ENCODE measurements at regions not wholly inside any gene's neighbourhood (a gene's known extent, or its start where the extent isn't known, plus 50 kb on each side); places are given as distances from the start of the nearest gene placed in this dataset.

DNA sequence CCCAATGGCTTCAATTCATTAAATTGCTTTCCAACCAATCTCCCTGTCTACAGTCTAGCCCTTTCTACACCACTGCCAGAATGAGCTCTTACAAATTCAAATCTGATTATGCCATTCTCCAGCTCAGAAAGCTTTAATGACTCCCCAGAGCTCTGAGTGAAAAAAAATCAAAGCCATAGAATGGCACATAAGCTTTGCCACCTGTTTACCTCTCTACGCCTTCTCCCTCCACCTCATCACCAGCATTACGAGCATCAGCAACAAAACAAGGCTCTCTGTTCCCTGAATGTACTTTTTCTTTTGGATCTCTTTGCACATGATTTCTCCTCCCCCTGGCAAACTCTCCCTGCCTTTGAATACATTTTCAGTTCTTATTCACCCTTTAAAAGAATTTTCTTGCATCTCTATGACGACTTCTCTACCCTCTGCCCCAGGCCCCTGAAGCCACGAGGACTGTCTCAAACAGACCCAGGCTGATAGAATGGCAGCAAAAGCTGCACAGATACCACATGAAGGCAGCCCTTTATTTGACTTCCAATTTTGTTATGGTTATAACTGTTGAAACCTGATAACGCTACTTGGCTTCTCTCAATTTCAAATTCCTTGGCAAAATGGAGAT, 516.0 kb downstream of the PCDH7 start:
- in situ Hi-C loops (cut with HindIII; ENCODE audit: low sequenced_read_pairs): no loop called here
- TF ChIP-seq, protein P1, sequence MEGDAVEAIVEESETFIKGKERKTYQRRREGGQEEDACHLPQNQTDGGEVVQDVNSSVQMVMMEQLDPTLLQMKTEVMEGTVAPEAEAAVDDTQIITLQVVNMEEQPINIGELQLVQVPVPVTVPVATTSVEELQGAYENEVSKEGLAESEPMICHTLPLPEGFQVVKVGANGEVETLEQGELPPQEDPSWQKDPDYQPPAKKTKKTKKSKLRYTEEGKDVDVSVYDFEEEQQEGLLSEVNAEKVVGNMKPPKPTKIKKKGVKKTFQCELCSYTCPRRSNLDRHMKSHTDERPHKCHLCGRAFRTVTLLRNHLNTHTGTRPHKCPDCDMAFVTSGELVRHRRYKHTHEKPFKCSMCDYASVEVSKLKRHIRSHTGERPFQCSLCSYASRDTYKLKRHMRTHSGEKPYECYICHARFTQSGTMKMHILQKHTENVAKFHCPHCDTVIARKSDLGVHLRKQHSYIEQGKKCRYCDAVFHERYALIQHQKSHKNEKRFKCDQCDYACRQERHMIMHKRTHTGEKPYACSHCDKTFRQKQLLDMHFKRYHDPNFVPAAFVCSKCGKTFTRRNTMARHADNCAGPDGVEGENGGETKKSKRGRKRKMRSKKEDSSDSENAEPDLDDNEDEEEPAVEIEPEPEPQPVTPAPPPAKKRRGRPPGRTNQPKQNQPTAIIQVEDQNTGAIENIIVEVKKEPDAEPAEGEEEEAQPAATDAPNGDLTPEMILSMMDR (IDR thresholded peaks at IDR 0.05; ENCODE audit: low read depth, low read length): no peak
- DNase-seq (ENCODE audit: low read depth, low spot score): peak; percentile 18
- H3K4me3 ChIP-seq (ENCODE audit: low read depth, low read length): no peak overlapping the region

DNA sequence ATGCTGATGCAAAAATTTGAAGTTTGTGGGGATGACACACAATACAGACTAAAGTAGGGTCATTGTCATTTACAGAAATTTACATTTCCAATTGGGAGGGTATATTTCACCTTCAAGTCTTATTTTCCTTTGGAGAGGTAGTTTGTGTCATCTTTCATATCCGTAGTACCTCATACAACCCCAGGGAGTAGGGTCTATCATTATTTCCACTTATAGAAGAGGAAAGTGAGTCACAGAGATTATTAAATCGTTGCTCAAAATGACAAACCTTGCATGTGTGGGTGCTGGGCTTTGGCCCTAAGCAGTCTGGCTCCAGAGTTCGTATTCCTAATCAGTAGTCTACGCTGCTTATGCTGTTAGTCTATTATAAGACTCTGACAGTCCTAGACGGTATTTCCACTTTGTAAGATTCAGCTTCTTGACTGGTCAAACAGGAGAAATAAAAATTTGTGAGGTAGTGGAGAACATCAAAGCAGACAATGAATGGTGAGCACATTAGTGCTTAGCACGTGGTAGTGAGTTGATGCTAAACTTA, 516.5 kb downstream of the PCDH7 start:
- in situ Hi-C loops (cut with HindIII; ENCODE audit: low sequenced_read_pairs): no loop called here
- H3K4me3 ChIP-seq (ENCODE audit: low read depth, low read length): no peak overlapping the region
- TF ChIP-seq, protein P1 (IDR thresholded peaks at IDR 0.05; ENCODE audit: low read depth, low read length): no peak
- DNase-seq (ENCODE audit: low read depth, low spot score): peak; percentile 33

DNA sequence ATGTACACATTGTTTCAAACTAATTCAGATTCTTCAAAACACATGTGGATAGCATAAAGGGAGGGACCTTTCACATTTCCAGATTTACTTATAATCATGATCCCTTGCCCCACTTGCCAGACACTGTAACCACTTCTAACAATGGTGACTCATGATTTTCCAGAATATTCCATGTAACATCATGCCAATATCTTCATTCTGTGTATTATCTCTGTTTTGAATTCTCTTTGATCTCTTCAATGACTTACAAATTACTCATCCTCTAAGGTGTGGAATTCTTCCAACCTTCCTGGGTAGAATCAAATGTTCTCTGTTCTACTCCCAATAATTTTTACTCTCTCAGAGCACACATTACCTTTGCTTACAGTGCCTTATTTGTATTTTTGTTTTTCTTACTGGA, 517.1 kb downstream of the PCDH7 start:
- peak; percentile 34 for DNase-seq (ENCODE audit: low read depth, low spot score)
- in situ Hi-C loops (cut with HindIII; ENCODE audit: low sequenced_read_pairs): no loop called here
- TF ChIP-seq, protein P1 (IDR thresholded peaks at IDR 0.05; ENCODE audit: low read depth, low read length): no peak
- no peak overlapping the region for H3K4me3 ChIP-seq (ENCODE audit: low read depth, low read length)

- in situ Hi-C loops (cut with HindIII; ENCODE audit: low sequenced_read_pairs): no loop called here
- DNase-seq (ENCODE audit: low read depth, low spot score): no peak
- TF ChIP-seq, protein P1 (IDR thresholded peaks at IDR 0.05; ENCODE audit: low read depth, low read length): no peak
- no peak overlapping the region for H3K4me3 ChIP-seq (ENCODE audit: low read depth, low read length)
Observed at GRCh38 chr4:31239886-31240285, 519.7 kb downstream of the PCDH7 start.

GRCh38 chr4:31241504-31242106, 521.4 kb downstream of the PCDH7 start:
- H3K4me3 ChIP-seq (ENCODE audit: low read depth, low read length): no peak overlapping the region
- no peak for DNase-seq (ENCODE audit: low read depth, low spot score)
- TF ChIP-seq, protein P1 (IDR thresholded peaks at IDR 0.05; ENCODE audit: low read depth, low read length): no peak
- in situ Hi-C loops (cut with HindIII; ENCODE audit: low sequenced_read_pairs): no loop called here

GRCh38 chr4:31246856-31247255, 526.7 kb downstream of the PCDH7 start:
- in situ Hi-C loops (cut with HindIII; ENCODE audit: low sequenced_read_pairs): no loop called here
- TF ChIP-seq, protein P1 (IDR thresholded peaks at IDR 0.05; ENCODE audit: low read depth, low read length): no peak
- no peak overlapping the region for H3K4me3 ChIP-seq (ENCODE audit: low read depth, low read length)
- peak; percentile 21 for DNase-seq (ENCODE audit: low read depth, low spot score)

Measured in astrocyte of the spinal cord (primary cell).